Uterus (tissue), 3 donors: ENCODE measurements at regions not wholly inside any gene's neighbourhood (a gene's known extent, or its start where the extent isn't known, plus 50 kb on each side); places are given as distances from the start of the nearest gene placed in this dataset.

Experiments
- DNase-seq, 2 donors: peaks; one replicate each; pipeline ENCODE4 v3.0.0-alpha.2; 2019 to 2020
- H3K27ac ChIP-seq, 2 donors: fragments of 200-600 bp; sonication (generic); 1 replicate in 1 of 2; 2 replicates in 1 of 2; pipeline ENCODE4 v1.5.1; 2016 to 2018
- H3K27me3 ChIP-seq, 2 donors: fragments of 200-600 bp; sonication (generic); one replicate each; pipeline ENCODE4 v1.5.1; 2018 to 2019; ENCODE audit warnings: control low read depth in 1 of 2
- H3K36me3 ChIP-seq, 2 donors: fragments of 200-600 bp; sonication (generic); one replicate each; pipeline ENCODE4 v1.5.1; 2019; ENCODE audit warnings: control low read depth in 1 of 2
- H3K4me1 ChIP-seq, 2 donors: fragments of 200-600 bp; sonication (generic); one replicate each; pipeline ENCODE4 v1.5.1; 2018 to 2019; ENCODE audit warnings: control low read depth in 1 of 2
- H3K4me3 ChIP-seq, 2 donors: fragments of 200-600 bp; sonication (generic); 1 replicate in 1 of 2; 2 replicates in 1 of 2; pipeline ENCODE4 v1.5.1; 2018 to 2019; ENCODE audit warnings: mild to moderate bottlenecking in 1 of 2
- H3K9me3 ChIP-seq, 2 donors: fragments of 200-600 bp; sonication (generic); one replicate each; pipeline ENCODE4 v1.5.1; 2019; ENCODE audit warnings: control low read depth in 1 of 2
- POLR2A ChIP-seq, 2 donors: fragments of 450-650 bp; IDR thresholded peaks; one replicate each; pipeline ENCODE4 v1.6.1; 2016; ENCODE audit warnings: antibody characterized with exemption in 2 of 2, mild to moderate bottlenecking in 1 of 2, moderate library complexity in 1 of 2
- intact Hi-C: fragments of 100-400 bp; cut with DNase I; formaldehyde crosslinking; loops from one replicate; pipeline ENCODE4 v1.15.1; 2023; ENCODE audit warnings: low total_unique reads
- TF ChIP-seq, protein P1 (sequence below), 4 experiments: fragments of 200-600 bp in 2 of 4; fragments of 450-650 bp in 2 of 4; sonication (generic) in 2 of 4; IDR thresholded peaks; one replicate each; pipeline ENCODE4 v1.5.1; 2016 to 2019; ENCODE audit warnings: antibody characterized with exemption in 4 of 4, mild to moderate bottlenecking in 2 of 4, moderate library complexity in 1 of 4
- donor health status: DM: yes; HTN: yes; CAD: no.

GRCh38 chr14:40870252-40870651 lies 736.4 kb upstream of the LRFN5 start:
- no peak overlapping the region for H3K27ac ChIP-seq
- intact Hi-C loops = no loop called here
- TF ChIP-seq, protein P1, sequence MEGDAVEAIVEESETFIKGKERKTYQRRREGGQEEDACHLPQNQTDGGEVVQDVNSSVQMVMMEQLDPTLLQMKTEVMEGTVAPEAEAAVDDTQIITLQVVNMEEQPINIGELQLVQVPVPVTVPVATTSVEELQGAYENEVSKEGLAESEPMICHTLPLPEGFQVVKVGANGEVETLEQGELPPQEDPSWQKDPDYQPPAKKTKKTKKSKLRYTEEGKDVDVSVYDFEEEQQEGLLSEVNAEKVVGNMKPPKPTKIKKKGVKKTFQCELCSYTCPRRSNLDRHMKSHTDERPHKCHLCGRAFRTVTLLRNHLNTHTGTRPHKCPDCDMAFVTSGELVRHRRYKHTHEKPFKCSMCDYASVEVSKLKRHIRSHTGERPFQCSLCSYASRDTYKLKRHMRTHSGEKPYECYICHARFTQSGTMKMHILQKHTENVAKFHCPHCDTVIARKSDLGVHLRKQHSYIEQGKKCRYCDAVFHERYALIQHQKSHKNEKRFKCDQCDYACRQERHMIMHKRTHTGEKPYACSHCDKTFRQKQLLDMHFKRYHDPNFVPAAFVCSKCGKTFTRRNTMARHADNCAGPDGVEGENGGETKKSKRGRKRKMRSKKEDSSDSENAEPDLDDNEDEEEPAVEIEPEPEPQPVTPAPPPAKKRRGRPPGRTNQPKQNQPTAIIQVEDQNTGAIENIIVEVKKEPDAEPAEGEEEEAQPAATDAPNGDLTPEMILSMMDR (IDR thresholded peaks at IDR 0.05) = no peak
- no peak for TF ChIP-seq POLR2A (IDR thresholded peaks at IDR 0.05)
- no peaks in the 10 kb centered on the region for H3K4me1 ChIP-seq
- no peaks in the 10 kb centered on the region for H3K27me3 ChIP-seq
- DNase-seq = no peak
- H3K4me3 ChIP-seq = no peak overlapping the region
- no peaks in the 10 kb centered on the region for H3K9me3 ChIP-seq
- no peaks in the 10 kb centered on the region for H3K36me3 ChIP-seq

DNA sequence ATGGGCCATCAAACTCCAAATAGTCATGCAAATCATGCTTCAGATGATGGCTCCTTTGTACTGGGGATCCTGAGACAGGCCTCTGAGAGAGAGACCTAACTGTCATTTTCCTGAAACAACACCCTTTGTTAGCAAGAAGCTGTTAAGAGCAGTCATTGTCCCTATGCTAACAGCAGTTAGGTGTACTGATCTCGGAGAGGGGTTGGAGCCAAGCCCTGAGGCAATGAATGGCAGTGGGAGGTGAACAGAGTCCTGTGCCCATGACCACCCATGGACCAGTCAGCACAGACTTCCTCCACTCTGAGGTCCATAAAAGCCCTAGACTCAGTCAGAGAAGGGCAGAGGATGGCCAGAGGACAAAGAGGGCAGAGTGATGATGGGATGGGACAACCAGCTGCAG lies 747.6 kb upstream of the LRFN5 start:
- no peak for TF ChIP-seq POLR2A (IDR thresholded peaks at IDR 0.05)
- TF ChIP-seq, protein P1 (IDR thresholded peaks at IDR 0.05) = no peak
- Histone ChIP-seq H3K4me3 (no peak overlapping the region), H3K27me3 (no peaks in the 10 kb centered on the region), H3K27ac (no peak overlapping the region), H3K36me3 (no peaks in the 10 kb centered on the region), H3K9me3 (no peaks in the 10 kb centered on the region), H3K4me1 (no peaks in the 10 kb centered on the region)
- no peak for DNase-seq
- intact Hi-C loops = no loop called here

GRCh38 chr14:40855343-40855742 lies 751.3 kb upstream of the LRFN5 start:
- no peaks in the 10 kb centered on the region for H3K27me3 ChIP-seq
- intact Hi-C loops = no loop called here
- H3K9me3 ChIP-seq = no peaks in the 10 kb centered on the region
- no peak overlapping the region for H3K4me3 ChIP-seq
- TF ChIP-seq POLR2A (IDR thresholded peaks at IDR 0.05) = no peak
- TF ChIP-seq, protein P1 (IDR thresholded peaks at IDR 0.05) = no peak
- no peaks in the 10 kb centered on the region for H3K4me1 ChIP-seq
- H3K36me3 ChIP-seq = no peaks in the 10 kb centered on the region
- no peak for DNase-seq
- no peak overlapping the region for H3K27ac ChIP-seq

DNA sequence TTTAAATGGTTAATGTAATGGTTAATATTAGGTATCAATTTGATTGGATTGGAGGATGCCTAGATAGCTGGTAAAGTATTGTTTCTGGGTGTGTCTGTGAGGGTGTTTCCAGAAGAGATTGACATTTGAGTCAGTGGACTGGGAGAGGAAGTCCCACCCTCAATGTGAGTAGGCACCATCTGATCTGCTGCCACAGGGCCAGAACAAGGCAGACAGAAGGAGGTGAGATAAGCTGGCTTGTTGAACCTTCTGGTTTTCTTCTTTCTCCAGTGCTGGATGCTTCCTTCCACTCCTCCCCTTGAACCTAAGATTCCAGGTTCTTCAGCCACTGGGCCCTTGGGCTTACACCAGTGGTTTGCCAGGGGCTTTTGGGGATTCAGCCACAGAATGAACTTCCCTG lies 756.5 kb upstream of the LRFN5 start:
- no peaks in the 10 kb centered on the region for H3K36me3 ChIP-seq
- H3K4me1 ChIP-seq = no peaks in the 10 kb centered on the region

DNA sequence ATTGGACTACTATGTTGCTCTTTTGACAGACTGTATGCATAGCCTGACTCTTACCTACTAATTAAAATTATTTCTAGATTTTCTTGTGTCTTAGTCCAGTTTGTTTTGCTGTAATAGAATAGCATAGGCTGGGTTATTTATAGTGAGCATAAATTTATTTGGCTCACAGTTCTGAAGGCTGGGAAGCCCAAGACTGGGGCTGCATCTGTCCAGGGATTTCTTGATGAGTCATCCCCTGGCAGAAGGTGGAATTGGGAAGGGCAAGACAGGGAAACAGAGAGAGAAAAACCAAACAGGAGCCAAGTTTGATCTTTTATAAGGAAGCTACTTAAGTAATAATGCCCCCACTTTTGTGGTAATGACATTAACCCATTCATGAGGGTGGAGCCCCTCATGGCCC lies 759.2 kb upstream of the LRFN5 start:
- no peaks in the 10 kb centered on the region for H3K9me3 ChIP-seq
- no peaks in the 10 kb centered on the region for H3K36me3 ChIP-seq
- H3K27ac ChIP-seq = no peak overlapping the region
- intact Hi-C loops = no loop called here
- no peaks in the 10 kb centered on the region for H3K4me1 ChIP-seq
- TF ChIP-seq, protein P1 (IDR thresholded peaks at IDR 0.05) = no peak
- no peaks in the 10 kb centered on the region for H3K27me3 ChIP-seq
- DNase-seq = no peak
- no peak overlapping the region for H3K4me3 ChIP-seq

More for the DNA sequence above, 756.5 kb upstream of the LRFN5 start:
- H3K4me3 ChIP-seq = no peak overlapping the region
- no peaks in the 10 kb centered on the region for H3K27me3 ChIP-seq
- no peak for DNase-seq
- TF ChIP-seq, protein P1 (IDR thresholded peaks at IDR 0.05) = no peak
- TF ChIP-seq POLR2A (IDR thresholded peaks at IDR 0.05) = no peak
- no peak overlapping the region for H3K27ac ChIP-seq
- intact Hi-C loops = no loop called here
- no peaks in the 10 kb centered on the region for H3K9me3 ChIP-seq
